ENCODE measurements at regions not wholly inside any gene's neighbourhood (a gene's known extent, or its start where the extent isn't known, plus 50 kb on each side); places are given as distances from the start of the nearest gene placed in this dataset.

GRCh38 chr4:54499308-54500074 lies 158.3 kb upstream of the KIT start:
- TF ChIP-seq CTCF (IDR thresholded peaks at IDR 0.05; ENCODE audit: insufficient read depth, low read length) (no peak), GABPA (IDR thresholded peaks at IDR 0.05; ENCODE audit: low read depth) (no peak), POLR2AphosphoS5 (IDR thresholded peaks at IDR 0.05; ENCODE audit: low read depth) (no peak), REST (IDR thresholded peaks at IDR 0.05; ENCODE audit: insufficient replicate concordance, low read depth) (no peak), SPI1 (IDR thresholded peaks at IDR 0.05; ENCODE audit: borderline replicate concordance, low read depth) (no peak)

Data from HL-60 (cell line).